RWPE2 (cell line): ENCODE measurements at regions not wholly inside any gene's neighbourhood (a gene's known extent, or its start where the extent isn't known, plus 50 kb on each side); places are given as distances from the start of the nearest gene placed in this dataset.

Experiments used
- ATAC-seq: fragments of 200-7000 bp; cut with Tn5 transposase; 3 replicates; pipeline ENCODE4 v1.9.1; 2021; ENCODE audit warnings: low read depth
- DNase-seq: peaks from one replicate; pipeline ENCODE4 v3.0.0-alpha.2; 2020; ENCODE audit warnings: low spot score
- H3K27ac ChIP-seq: fragments of 450-650 bp; 2 replicates; pipeline ENCODE4 v1.5.1; 2017; ENCODE audit warnings: mild to moderate bottlenecking; ENCODE audit not compliant: poor library complexity, severe bottlenecking
- H3K27me3 ChIP-seq: fragments of 250-450 bp; sonication (Bioruptor Pico); 2 replicates; pipeline ENCODE4 v1.5.1; 2021; ENCODE audit warnings: mild to moderate bottlenecking, moderate library complexity; ENCODE audit not compliant: insufficient read depth, poor library complexity, severe bottlenecking
- H3K36me3 ChIP-seq: fragments of 250-450 bp; sonication (Bioruptor Pico); 2 replicates; pipeline ENCODE4 v1.5.1; 2020; ENCODE audit warnings: low read depth, mild to moderate bottlenecking, moderate library complexity
- H3K4me1 ChIP-seq: fragments of 250-450 bp; sonication (Bioruptor Pico); 2 replicates; pipeline ENCODE4 v1.5.1; 2021; ENCODE audit warnings: mild to moderate bottlenecking, moderate library complexity; ENCODE audit not compliant: insufficient read depth, poor library complexity, severe bottlenecking
- H3K4me3 ChIP-seq: fragments of 250-450 bp; sonication (Bioruptor Pico); 2 replicates; pipeline ENCODE4 v1.5.1; 2021; ENCODE audit warnings: mild to moderate bottlenecking, moderate library complexity; ENCODE audit not compliant: severe bottlenecking
- H3K9me3 ChIP-seq: fragments of 250-450 bp; sonication (Bioruptor Pico); 2 replicates; pipeline ENCODE4 v1.5.1; 2021; ENCODE audit warnings: mild to moderate bottlenecking, moderate library complexity; ENCODE audit not compliant: severe bottlenecking
- CTCF ChIP-seq: fragments of 450-650 bp; IDR thresholded peaks from one replicate; pipeline ENCODE4 v1.5.1; 2017; ENCODE audit warnings: mild to moderate bottlenecking, moderate library complexity; ENCODE audit not compliant: poor library complexity, severe bottlenecking

DNA sequence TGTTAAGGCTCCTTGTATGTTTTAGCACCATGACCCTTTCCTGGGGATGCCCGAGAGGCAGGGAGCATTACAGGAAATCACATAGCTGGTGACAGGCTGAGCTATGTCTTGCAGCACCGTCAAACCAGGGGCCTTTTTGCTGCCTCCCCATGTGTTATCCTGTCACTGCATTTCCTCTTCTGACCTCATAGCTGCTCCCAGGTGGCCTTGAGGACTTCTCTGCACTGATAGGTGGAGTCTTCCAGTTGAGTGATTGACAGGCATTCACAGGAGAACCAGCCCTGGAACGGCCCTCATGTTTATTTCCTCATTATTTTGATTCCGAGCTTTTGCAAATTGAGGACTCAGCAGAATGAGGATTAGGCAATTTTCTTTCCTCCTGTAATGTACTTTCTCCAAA lies 349.6 kb downstream of the HAPSTR1 start:
- Histone ChIP-seq H3K27me3 (no peaks in the 10 kb centered on the region), H3K4me1 (no peaks in the 10 kb centered on the region), H3K36me3 (no peaks in the 10 kb centered on the region), H3K9me3 (no peaks in the 10 kb centered on the region), H3K27ac (no peak overlapping the region), H3K4me3 (no peak overlapping the region)
- no peak for DNase-seq
- TF ChIP-seq CTCF = no peak
- ATAC-seq = no peak

DNA sequence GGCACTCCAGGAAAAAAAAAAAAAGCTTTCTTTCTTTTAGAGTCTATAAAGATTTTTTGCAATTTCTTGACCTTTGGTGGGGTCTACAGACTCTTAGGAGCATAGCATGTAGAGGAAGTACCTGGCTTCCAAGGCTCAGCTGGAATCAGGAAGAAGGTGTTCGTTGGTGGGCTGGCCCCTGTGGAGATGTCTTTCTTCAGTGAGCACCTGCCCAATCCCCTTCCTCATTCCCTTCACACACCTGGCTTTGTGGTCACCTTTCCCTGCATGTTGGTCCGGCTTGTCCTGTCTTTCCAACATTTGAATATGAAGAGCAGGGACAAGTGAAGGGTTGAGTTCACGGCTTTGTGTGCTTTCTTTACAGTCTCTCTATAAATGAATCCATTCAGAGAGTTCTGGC lies 352.4 kb downstream of the HAPSTR1 start:
- no peak for TF ChIP-seq CTCF
- H3K4me1 ChIP-seq = no peaks in the 10 kb centered on the region
- H3K27ac ChIP-seq = no peak overlapping the region
- no peaks in the 10 kb centered on the region for H3K36me3 ChIP-seq
- H3K9me3 ChIP-seq = no peaks in the 10 kb centered on the region
- no peak overlapping the region for H3K4me3 ChIP-seq
- no peaks in the 10 kb centered on the region for H3K27me3 ChIP-seq
- no peak for ATAC-seq
- no peak for DNase-seq

DNA sequence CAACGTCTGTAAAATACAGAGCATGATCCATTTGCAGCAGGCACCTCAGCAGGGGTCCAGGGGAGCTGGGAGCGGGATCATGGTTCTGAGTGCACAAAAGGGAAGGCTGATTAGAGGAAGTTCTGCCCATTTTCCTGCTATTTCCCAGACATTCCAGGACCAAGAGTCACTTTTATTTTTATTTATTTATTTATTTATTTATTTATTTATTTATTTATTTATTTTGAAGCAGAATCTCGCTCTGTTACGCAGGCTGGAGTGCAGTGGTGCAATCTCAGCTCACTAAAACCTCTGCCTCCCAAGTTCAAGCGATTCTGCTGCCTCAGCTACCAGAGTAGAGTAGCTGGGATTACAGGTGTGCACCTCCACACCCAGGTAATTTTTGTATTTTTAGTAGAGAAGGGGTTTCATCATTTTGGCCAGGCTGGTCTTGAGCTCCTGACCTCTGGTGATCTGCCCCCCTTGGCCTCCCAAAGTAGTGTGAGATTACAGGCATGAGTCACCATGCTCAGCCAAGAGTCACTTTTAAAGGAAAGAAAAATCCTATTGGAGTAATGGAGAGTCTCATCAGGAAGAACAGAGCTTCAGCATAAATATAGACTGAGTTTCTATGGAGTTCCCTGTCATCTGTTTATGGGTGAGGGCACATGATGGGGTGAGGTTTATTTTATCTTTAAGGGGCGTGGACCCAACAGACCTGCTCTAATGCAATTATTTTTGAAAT lies 355.2 kb downstream of the HAPSTR1 start:
- H3K36me3 ChIP-seq = no peaks in the 10 kb centered on the region
- H3K4me1 ChIP-seq = no peaks in the 10 kb centered on the region
- no peaks in the 10 kb centered on the region for H3K27me3 ChIP-seq
- H3K9me3 ChIP-seq = no peaks in the 10 kb centered on the region
- no peak overlapping the region for H3K4me3 ChIP-seq
- ATAC-seq = no peak
- no peak for TF ChIP-seq CTCF
- no peak overlapping the region for H3K27ac ChIP-seq
- no peak for DNase-seq

GRCh38 chr16:9447195-9447551 lies 355.7 kb downstream of the HAPSTR1 start:
- DNase-seq (no peak), ATAC-seq (no peak)
- Histone ChIP-seq H3K36me3 (no peaks in the 10 kb centered on the region), H3K27me3 (no peaks in the 10 kb centered on the region), H3K4me1 (no peaks in the 10 kb centered on the region), H3K27ac (no peak overlapping the region), H3K4me3 (no peak overlapping the region), H3K9me3 (no peaks in the 10 kb centered on the region)
- no peak for TF ChIP-seq CTCF

DNA sequence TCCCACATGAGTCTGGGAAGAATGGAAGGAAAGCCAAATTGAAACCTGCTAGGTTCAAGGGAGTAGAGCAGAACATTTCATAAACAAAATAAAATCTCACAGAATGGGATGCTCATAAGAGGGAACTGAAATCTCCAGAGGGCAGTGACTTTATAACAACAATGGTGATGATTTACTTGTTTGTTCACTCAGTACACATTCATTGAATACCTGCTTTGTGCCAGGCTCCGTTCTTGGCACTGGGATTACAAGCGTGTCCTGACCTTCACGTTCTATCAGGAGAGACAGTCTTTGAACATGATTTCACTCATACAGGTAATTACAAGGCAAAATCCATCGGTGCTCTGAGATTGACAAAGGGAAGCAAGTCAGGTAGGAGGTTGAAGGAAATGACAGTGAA lies 356.3 kb downstream of the HAPSTR1 start:
- DNase-seq (no peak), ATAC-seq (no peak)

More for the DNA sequence above, 356.3 kb downstream of the HAPSTR1 start:
- H3K4me1 ChIP-seq = no peaks in the 10 kb centered on the region
- no peaks in the 10 kb centered on the region for H3K9me3 ChIP-seq
- no peak overlapping the region for H3K4me3 ChIP-seq
- H3K27me3 ChIP-seq = no peaks in the 10 kb centered on the region
- no peak overlapping the region for H3K27ac ChIP-seq
- TF ChIP-seq CTCF = no peak
- H3K36me3 ChIP-seq = no peaks in the 10 kb centered on the region
